GM06990 (cell line): ENCODE measurements at regions not wholly inside any gene's neighbourhood (a gene's known extent, or its start where the extent isn't known, plus 50 kb on each side); places are given as distances from the start of the nearest gene placed in this dataset.
"Not testable (repeated sequence)": the region's sequence is repeated elsewhere in the genome, so short reads cannot be mapped to it uniquely, and the experiment has no call there.

ENCODE experiments used
- DNase-seq: peaks from one replicate; pipeline ENCODE4 v3.0.0-alpha.2; 2011; ENCODE audit not compliant: insufficient read length; ENCODE audit errors: extremely low read depth
- H3K27me3 ChIP-seq: replicated peaks from 2 replicates; pipeline ENCODE4 v1.6.0; 2011; ENCODE audit warnings: low read length; ENCODE audit not compliant: control insufficient read depth, insufficient read depth
- H3K36me3 ChIP-seq: 2 replicates; pipeline ENCODE4 v1.5.1; 2011; ENCODE audit warnings: low read length; ENCODE audit not compliant: control insufficient read depth, insufficient read depth
- H3K4me3 ChIP-seq: replicated peaks from 2 replicates; pipeline ENCODE4 v1.5.1; 2011; ENCODE audit warnings: low read depth, mild to moderate bottlenecking, control low read depth, low read length
- TF ChIP-seq, protein P1 (sequence below): IDR thresholded peaks from 2 replicates; pipeline ENCODE4 v1.5.1; 2011; ENCODE audit warnings: low read length, control low read depth, mild to moderate bottlenecking, inconsistent platforms; ENCODE audit not compliant: insufficient read depth, poor library complexity, severe bottlenecking

DNA sequence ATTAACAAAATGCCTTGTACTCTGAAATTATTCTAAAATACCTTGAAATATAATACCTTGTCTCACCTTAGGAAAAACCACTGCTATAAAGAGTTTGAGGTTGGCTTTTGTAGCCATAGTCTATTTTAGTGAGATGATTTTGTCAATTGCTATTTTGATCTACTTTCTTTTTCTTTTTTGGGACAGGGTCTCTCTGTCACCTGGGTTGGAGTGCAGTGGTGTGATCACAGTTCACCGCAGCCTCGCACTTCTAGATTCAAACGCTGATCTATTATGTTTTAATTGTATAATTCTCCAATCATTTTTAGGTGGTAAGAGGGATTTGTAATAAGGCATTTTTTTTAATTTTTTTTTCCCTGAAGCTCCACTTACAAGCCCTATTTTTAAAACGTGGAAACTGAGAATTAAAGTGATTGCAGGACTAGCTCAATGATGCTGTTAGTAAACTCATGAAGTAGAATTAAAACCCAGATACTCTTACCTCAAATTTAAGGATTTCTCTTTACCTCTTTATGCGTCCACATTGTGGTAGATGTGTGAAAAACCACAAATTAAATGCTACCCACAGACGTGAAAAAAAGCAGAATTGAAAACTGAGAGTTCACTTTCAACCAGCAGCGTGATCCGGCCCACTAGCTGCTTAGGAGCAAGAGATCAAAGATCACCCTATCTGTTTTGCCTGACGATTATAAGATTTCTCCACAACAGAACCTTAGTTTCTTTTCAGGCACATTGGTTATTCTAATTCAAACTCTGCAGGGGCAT, 384.2 kb downstream of the CGGBP1 start:
- Histone ChIP-seq H3K27me3 (no peaks in the 10 kb centered on the region), H3K4me3 (no peak overlapping the region), H3K36me3 (no peaks in the 10 kb centered on the region)
- peak; percentile 25 for DNase-seq
- TF ChIP-seq, protein P1, sequence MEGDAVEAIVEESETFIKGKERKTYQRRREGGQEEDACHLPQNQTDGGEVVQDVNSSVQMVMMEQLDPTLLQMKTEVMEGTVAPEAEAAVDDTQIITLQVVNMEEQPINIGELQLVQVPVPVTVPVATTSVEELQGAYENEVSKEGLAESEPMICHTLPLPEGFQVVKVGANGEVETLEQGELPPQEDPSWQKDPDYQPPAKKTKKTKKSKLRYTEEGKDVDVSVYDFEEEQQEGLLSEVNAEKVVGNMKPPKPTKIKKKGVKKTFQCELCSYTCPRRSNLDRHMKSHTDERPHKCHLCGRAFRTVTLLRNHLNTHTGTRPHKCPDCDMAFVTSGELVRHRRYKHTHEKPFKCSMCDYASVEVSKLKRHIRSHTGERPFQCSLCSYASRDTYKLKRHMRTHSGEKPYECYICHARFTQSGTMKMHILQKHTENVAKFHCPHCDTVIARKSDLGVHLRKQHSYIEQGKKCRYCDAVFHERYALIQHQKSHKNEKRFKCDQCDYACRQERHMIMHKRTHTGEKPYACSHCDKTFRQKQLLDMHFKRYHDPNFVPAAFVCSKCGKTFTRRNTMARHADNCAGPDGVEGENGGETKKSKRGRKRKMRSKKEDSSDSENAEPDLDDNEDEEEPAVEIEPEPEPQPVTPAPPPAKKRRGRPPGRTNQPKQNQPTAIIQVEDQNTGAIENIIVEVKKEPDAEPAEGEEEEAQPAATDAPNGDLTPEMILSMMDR = no peak

DNA sequence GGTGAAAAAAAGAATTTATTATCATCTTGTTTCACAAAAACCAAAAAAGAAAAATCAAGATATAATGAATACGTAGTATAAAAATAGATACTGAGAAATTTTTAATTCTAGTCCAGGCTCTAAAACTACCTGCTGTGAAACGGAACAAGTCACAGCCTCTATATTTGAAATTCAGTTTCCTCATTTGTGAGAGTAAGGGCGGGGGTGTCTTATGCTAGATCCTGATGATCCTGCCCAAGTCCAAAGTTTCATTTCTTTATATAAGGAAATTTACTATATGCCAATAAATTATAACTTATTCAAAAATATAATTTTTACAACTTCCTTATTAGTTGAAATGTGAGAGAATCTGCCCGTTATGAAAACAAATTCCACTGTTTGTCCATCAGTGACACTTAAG, 385.7 kb downstream of the CGGBP1 start:
- no peak for DNase-seq
- TF ChIP-seq, protein P1 = no peak
- Histone ChIP-seq H3K4me3 (no peak overlapping the region), H3K27me3 (no peaks in the 10 kb centered on the region), H3K36me3 (no peaks in the 10 kb centered on the region)

DNA sequence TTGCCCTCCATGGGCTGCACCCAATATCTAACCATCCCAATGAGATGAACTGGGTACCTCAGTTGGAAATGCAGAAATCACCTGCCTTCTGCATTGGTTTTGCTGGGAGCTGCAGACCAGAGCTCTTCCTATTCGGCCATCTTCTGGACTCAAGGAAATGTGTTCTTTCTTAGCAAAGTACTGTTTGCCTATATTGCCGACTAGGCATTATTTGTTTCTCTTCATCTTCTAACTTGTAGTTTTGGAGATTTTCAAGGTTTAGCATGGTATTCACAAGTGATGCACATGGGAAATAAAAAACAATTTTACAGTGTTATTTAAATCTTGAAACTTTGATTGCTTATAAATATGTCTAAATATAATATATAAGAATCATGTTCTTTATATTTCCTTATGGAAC, 377.8 kb upstream of the POU1F1 start:
- Histone ChIP-seq H3K4me3 (no peak overlapping the region), H3K36me3 (no peaks in the 10 kb centered on the region), H3K27me3 (no peaks in the 10 kb centered on the region)
- TF ChIP-seq, protein P1 = no peak
- DNase-seq = no peak

DNA sequence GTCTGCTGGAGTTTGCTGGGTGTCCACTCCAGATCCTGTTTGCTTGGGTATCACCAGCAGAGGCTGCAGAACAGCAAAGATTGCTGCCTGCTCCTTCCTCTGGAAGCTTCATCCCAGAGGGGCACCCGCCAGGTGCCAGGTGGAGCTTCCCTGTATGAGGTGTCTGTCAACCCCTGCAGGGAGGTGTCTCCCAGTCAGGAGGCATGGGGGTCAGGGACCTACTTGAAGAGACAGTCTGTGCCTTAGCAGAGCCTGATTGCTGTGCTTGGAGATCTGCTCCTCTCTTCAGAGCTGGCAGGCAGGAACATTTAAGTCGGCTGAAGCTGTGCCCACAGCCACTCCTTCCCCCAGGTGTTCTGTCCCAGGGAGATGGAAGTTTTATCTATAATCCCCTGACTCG, 376.8 kb upstream of the POU1F1 start:
- not testable (repeated sequence) for DNase-seq, H3K36me3 ChIP-seq, H3K27me3 ChIP-seq, H3K4me3 ChIP-seq

DNA sequence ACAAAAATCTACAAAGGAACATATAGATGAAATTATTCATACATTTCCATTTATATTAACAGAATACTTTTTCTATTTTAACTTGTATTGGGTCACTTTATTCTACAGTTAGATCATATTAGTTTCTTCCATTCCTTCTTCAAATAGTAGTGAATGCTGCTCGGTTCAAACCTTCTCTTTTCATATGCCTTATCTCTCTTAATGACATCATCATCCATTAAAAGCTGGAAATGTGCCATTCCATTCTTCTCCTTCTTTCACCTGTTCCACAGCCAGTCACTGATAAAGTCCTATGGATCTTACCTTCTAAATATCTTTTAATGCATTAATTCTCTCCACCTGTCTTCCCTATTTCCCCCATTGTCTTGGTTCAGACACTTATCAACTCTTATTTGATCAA, 358.0 kb upstream of the POU1F1 start:
- no peak overlapping the region for H3K4me3 ChIP-seq
- no peaks in the 10 kb centered on the region for H3K27me3 ChIP-seq
- DNase-seq = no peak
- TF ChIP-seq, protein P1 = no peak
- no peaks in the 10 kb centered on the region for H3K36me3 ChIP-seq

DNA sequence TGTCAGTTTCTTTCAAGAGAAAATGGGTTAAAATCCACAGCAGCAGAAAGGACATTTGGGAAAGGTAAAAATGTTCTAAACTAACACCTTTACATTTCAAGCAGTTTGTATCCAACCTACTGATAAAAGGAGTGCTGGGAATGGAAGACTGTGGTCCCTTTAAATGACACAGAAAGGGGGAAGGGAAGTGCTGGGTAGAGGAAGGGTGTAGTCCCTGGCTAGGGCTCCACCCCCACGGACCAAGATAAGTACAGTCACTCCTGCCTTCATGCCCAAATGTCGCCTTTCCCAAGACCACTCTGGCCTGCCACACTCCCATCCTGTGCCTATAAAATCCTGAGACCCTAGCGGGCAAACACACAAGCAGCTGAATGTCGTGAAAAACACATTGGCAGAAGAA, 350.9 kb upstream of the POU1F1 start:
- no peak overlapping the region for H3K4me3 ChIP-seq
- H3K27me3 ChIP-seq = no peaks in the 10 kb centered on the region
- TF ChIP-seq, protein P1 = no peak
- no peaks in the 10 kb centered on the region for H3K36me3 ChIP-seq
- DNase-seq = no peak
